ENCODE measurements at regions not wholly inside any gene's neighbourhood (a gene's known extent, or its start where the extent isn't known, plus 50 kb on each side); places are given as distances from the start of the nearest gene placed in this dataset.
A peak's percentile ranks its signal among the peaks of the same experiment; 100 is the strongest.
"Not testable (repeated sequence)": the region's sequence is repeated elsewhere in the genome, so short reads cannot be mapped to it uniquely, and the experiment has no call there.

DNA sequence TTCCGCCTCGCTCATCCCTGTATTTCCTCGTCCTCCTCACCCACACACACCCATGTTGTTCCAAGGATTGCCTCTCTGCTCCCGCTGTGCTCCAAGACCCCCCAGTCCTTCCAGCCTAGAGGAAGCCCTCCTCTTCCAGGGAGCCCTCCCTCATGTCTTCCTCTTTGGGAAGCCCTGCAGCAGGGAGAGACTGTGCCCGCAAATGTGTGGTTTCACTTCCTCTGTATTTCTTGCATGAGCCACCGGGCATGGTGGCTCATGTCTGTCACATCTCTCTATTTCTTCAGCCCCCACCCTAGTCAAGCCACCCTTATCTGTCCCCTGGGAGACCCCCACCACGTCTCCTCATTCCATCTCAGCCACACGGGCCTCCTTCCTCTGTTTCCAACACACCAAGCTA, 57.5 kb upstream of the PAX7 start:
- no peak overlapping the region for H3K4me2 ChIP-seq (ENCODE audit: insufficient read depth, low read length)
- DNase-seq: no peak

DNA sequence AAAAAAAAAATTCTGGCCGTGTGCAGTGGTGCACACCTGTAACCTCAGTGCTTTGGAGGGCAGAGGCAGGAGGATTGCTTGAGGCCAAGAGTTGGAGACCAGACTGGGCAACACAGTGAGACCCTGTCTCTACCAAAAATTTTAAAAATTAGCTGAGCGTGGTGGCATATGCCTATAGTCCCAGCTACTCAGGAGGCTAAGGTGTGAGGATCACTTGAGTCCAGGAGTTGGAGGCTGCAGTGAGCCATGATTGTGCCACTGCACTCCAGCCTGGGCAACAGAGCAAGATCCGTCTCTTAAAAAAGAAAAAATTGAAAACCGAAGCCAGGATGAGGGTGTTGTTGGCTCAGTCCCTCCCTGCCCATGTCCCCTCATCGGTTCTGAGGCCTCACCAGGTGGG, 55.9 kb upstream of the PAX7 start:
- H3K27me3 ChIP-seq (ENCODE audit: insufficient read depth, low read length, poor library complexity): no peaks in the 10 kb centered on the region
- H3K36me3 ChIP-seq (ENCODE audit: insufficient read depth, low read length): no peaks in the 10 kb centered on the region
- H2AFZ ChIP-seq (ENCODE audit: low read depth, low read length): no peak overlapping the region
- H3K4me2 ChIP-seq (ENCODE audit: insufficient read depth, low read length): no peak overlapping the region
- H3K4me1 ChIP-seq (ENCODE audit: insufficient read depth, low read length): no peaks in the 10 kb centered on the region
- H3K9me3 ChIP-seq (ENCODE audit: insufficient read depth, low read length, severe bottlenecking): no peaks in the 10 kb centered on the region
- H3K9ac ChIP-seq (ENCODE audit: low read depth, low read length): no peak overlapping the region
- H3K4me3 ChIP-seq (ENCODE audit: low read depth in 1 of 2, low read length in 2 of 2): no peak overlapping the region
- no peak overlapping the region for H3K27ac ChIP-seq (ENCODE audit: low read length)
- TF ChIP-seq, protein P1, sequence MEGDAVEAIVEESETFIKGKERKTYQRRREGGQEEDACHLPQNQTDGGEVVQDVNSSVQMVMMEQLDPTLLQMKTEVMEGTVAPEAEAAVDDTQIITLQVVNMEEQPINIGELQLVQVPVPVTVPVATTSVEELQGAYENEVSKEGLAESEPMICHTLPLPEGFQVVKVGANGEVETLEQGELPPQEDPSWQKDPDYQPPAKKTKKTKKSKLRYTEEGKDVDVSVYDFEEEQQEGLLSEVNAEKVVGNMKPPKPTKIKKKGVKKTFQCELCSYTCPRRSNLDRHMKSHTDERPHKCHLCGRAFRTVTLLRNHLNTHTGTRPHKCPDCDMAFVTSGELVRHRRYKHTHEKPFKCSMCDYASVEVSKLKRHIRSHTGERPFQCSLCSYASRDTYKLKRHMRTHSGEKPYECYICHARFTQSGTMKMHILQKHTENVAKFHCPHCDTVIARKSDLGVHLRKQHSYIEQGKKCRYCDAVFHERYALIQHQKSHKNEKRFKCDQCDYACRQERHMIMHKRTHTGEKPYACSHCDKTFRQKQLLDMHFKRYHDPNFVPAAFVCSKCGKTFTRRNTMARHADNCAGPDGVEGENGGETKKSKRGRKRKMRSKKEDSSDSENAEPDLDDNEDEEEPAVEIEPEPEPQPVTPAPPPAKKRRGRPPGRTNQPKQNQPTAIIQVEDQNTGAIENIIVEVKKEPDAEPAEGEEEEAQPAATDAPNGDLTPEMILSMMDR (IDR thresholded peaks at IDR 0.05; ENCODE audit: borderline replicate concordance, extremely low read depth, low read length, poor library complexity, severe bottlenecking): no peak
- no peak for TF ChIP-seq EZH2 (IDR thresholded peaks at IDR 0.05; ENCODE audit: borderline replicate concordance, low read depth, low read length, severe bottlenecking)
- no peaks in the 10 kb centered on the region; the same call in 1 of the 2 replicates for H4K20me1 ChIP-seq (ENCODE audit: insufficient read depth, low read length)
- no peaks in the 10 kb centered on the region for H3K79me2 ChIP-seq (ENCODE audit: insufficient read depth, low read length)
- DNase-seq (no peak), ATAC-seq (ENCODE audit: insufficient read depth, low read depth) (no peak)

More for the DNA sequence above, 57.5 kb upstream of the PAX7 start:
- no peak overlapping the region for H2AFZ ChIP-seq (ENCODE audit: low read depth, low read length)
- H3K4me3 ChIP-seq (ENCODE audit: low read depth in 1 of 2, low read length in 2 of 2): no peak overlapping the region
- no peaks in the 10 kb centered on the region; the same call in 1 of the 2 replicates for H4K20me1 ChIP-seq (ENCODE audit: insufficient read depth, low read length)
- no peak overlapping the region for H3K9ac ChIP-seq (ENCODE audit: low read depth, low read length)
- no peaks in the 10 kb centered on the region for H3K36me3 ChIP-seq (ENCODE audit: insufficient read depth, low read length)
- H3K9me3 ChIP-seq (ENCODE audit: insufficient read depth, low read length, severe bottlenecking): no peaks in the 10 kb centered on the region
- no peak overlapping the region for H3K27ac ChIP-seq (ENCODE audit: low read length)
- H3K27me3 ChIP-seq (ENCODE audit: insufficient read depth, low read length, poor library complexity): no peaks in the 10 kb centered on the region
- ATAC-seq (ENCODE audit: insufficient read depth, low read depth): no peak
- no peak for TF ChIP-seq EZH2 (IDR thresholded peaks at IDR 0.05; ENCODE audit: borderline replicate concordance, low read depth, low read length, severe bottlenecking)
- TF ChIP-seq, protein P1 (IDR thresholded peaks at IDR 0.05; ENCODE audit: borderline replicate concordance, extremely low read depth, low read length, poor library complexity, severe bottlenecking): no peak
- no peaks in the 10 kb centered on the region for H3K4me1 ChIP-seq (ENCODE audit: insufficient read depth, low read length)
- no peaks in the 10 kb centered on the region for H3K79me2 ChIP-seq (ENCODE audit: insufficient read depth, low read length)

DNA sequence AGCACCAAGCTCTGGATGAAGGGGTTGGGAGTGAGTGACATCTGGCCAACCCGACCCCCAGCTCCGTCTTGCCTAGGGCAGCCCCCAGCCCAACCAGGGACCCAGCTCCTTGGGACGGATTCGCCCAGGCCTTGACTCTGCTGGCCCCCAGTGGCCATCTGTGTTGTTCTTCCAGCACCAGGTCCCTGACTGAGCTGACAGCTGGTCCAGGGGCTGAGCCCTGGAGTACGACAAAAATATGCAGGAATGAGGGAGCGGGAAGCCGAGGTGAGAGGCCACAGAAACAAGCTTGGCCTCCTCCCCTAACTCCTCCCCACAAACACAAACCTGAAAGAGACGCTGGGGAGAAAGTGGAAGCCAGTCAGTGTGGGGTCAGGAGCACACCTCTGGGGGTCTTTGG, 55.0 kb upstream of the PAX7 start:
- no peak overlapping the region for H3K4me2 ChIP-seq (ENCODE audit: insufficient read depth, low read length)
- no peak overlapping the region for H3K9ac ChIP-seq (ENCODE audit: low read depth, low read length)
- no peak overlapping the region for H2AFZ ChIP-seq (ENCODE audit: low read depth, low read length)
- ATAC-seq (ENCODE audit: insufficient read depth, low read depth) (peak; percentile 50; the same call in 2 of the 3 replicates), DNase-seq (peak; percentile 57)
- no peaks in the 10 kb centered on the region for H3K4me1 ChIP-seq (ENCODE audit: insufficient read depth, low read length)
- no peaks in the 10 kb centered on the region for H3K79me2 ChIP-seq (ENCODE audit: insufficient read depth, low read length)
- no peaks in the 10 kb centered on the region for H3K36me3 ChIP-seq (ENCODE audit: insufficient read depth, low read length)
- TF ChIP-seq EZH2 (IDR thresholded peaks at IDR 0.05; ENCODE audit: borderline replicate concordance, low read depth, low read length, severe bottlenecking): no peak
- TF ChIP-seq, protein P1 (IDR thresholded peaks at IDR 0.05; ENCODE audit: borderline replicate concordance, extremely low read depth, low read length, poor library complexity, severe bottlenecking): peak; percentile 77
- no peaks in the 10 kb centered on the region for H3K27me3 ChIP-seq (ENCODE audit: insufficient read depth, low read length, poor library complexity)
- no peaks in the 10 kb centered on the region; the same call in 1 of the 2 replicates for H4K20me1 ChIP-seq (ENCODE audit: insufficient read depth, low read length)
- H3K9me3 ChIP-seq (ENCODE audit: insufficient read depth, low read length, severe bottlenecking): no peaks in the 10 kb centered on the region
- H3K4me3 ChIP-seq (ENCODE audit: low read depth in 1 of 2, low read length in 2 of 2): no peak overlapping the region
- H3K27ac ChIP-seq (ENCODE audit: low read length): no peak overlapping the region

DNA sequence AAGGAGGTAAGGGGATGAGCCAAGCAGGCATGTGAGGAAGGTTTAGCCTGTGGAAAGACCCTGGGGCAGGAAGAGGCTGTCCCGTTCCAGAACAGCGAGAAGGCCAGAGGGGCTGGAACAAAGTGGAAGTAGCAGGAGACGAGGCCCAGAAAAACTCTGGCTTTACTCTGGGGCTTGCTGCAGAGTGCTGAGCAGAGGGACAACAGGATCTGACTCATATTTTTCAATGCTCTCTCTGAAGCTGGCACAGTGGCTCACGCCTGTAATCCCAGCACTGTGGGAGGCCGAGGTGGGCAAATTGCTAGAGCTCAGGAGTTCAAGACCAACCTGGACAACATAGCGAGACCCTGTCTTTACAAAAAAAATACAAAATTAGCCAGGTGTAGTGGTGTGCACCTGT, 52.4 kb upstream of the PAX7 start:
- H4K20me1 ChIP-seq (ENCODE audit: insufficient read depth, low read length): no peaks in the 10 kb centered on the region; the same call in 1 of the 2 replicates
- H3K27ac ChIP-seq (ENCODE audit: low read length): no peak overlapping the region
- no peak for DNase-seq
- no peaks in the 10 kb centered on the region for H3K4me1 ChIP-seq (ENCODE audit: insufficient read depth, low read length)
- no peak for ATAC-seq (ENCODE audit: insufficient read depth, low read depth)
- no peaks in the 10 kb centered on the region for H3K9me3 ChIP-seq (ENCODE audit: insufficient read depth, low read length, severe bottlenecking)
- no peak overlapping the region for H3K9ac ChIP-seq (ENCODE audit: low read depth, low read length)
- H3K27me3 ChIP-seq (ENCODE audit: insufficient read depth, low read length, poor library complexity): no peaks in the 10 kb centered on the region
- H3K79me2 ChIP-seq (ENCODE audit: insufficient read depth, low read length): no peaks in the 10 kb centered on the region
- H3K36me3 ChIP-seq (ENCODE audit: insufficient read depth, low read length): no peaks in the 10 kb centered on the region
- H3K4me3 ChIP-seq (ENCODE audit: low read depth in 1 of 2, low read length in 2 of 2): no peak overlapping the region
- TF ChIP-seq, protein P1 (IDR thresholded peaks at IDR 0.05; ENCODE audit: borderline replicate concordance, extremely low read depth, low read length, poor library complexity, severe bottlenecking): no peak
- TF ChIP-seq EZH2 (IDR thresholded peaks at IDR 0.05; ENCODE audit: borderline replicate concordance, low read depth, low read length, severe bottlenecking): no peak
- no peak overlapping the region for H2AFZ ChIP-seq (ENCODE audit: low read depth, low read length)
- no peak overlapping the region for H3K4me2 ChIP-seq (ENCODE audit: insufficient read depth, low read length)

DNA sequence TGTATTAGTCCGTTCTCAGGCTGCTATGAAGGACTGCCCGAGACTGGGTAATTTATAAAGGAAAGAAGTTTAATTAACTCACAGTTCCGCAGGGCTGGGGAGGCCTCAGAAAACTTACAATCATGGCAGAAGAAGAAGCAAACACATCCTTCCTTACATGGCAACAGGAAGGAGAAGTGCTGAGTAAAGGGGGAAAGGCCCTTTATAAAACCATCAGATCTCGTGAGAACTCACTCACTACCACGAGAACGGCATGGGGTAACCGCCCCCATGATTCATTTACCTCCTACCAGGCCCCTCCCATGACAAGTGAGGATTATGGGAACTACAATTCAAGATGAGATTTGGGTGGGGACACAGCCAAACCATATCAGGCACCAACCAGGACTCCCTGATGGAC, 51.4 kb upstream of the PAX7 start:
- H3K36me3 ChIP-seq (ENCODE audit: insufficient read depth, low read length); H3K4me1 ChIP-seq (ENCODE audit: insufficient read depth, low read length); H4K20me1 ChIP-seq (ENCODE audit: insufficient read depth, low read length); H3K27me3 ChIP-seq (ENCODE audit: insufficient read depth, low read length, poor library complexity); H3K27ac ChIP-seq (ENCODE audit: low read length); H2AFZ ChIP-seq (ENCODE audit: low read depth, low read length); H3K4me3 ChIP-seq (ENCODE audit: low read depth in 1 of 2, low read length in 2 of 2); H3K9me3 ChIP-seq (ENCODE audit: insufficient read depth, low read length, severe bottlenecking); H3K9ac ChIP-seq (ENCODE audit: low read depth, low read length); DNase-seq; H3K4me2 ChIP-seq (ENCODE audit: insufficient read depth, low read length); ATAC-seq (ENCODE audit: insufficient read depth, low read depth); H3K79me2 ChIP-seq (ENCODE audit: insufficient read depth, low read length): not testable (repeated sequence)

Data from DND-41 (cell line).